ENCODE measurements at regions not wholly inside any gene's neighbourhood (a gene's known extent, or its start where the extent isn't known, plus 50 kb on each side); places are given as distances from the start of the nearest gene placed in this dataset.

DNA sequence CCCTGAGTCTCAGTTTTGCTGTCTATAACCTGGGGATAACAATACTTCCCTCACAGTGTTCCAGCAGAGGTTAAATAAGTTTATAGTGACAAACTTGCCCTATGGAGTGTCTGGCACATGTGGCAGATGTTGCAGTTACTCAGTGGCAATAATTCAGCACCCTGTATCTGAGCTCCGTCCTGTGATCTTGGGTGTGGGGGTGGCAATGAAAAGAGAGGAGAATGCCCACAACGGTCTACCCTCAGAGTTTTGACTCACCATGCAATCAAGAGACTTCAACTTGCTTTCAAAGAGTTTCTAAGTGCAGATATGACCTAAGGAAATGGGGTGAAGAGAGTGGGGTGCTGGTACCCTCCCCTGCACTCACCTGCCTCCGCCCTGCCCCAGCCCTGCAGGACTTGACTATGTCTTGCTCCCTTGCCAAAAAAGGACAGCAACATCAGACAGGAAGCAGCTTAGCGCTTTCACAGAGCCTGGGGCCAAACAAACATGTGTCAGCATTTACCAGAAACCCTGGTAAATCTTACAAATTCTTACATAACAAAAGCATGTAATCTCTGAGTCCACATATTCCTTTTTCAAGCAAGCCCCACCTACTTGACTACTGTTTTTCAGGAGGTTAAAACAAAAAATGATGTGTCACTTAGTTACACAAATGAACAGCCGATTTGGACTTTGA lies 185.1 kb upstream of the CAMK1G start:
- TF ChIP-seq ARNT (IDR thresholded peaks at IDR 0.05) (no peak), CTBP1 (IDR thresholded peaks at IDR 0.05; ENCODE audit: borderline replicate concordance) (no peak), BHLHE40 (IDR thresholded peaks at IDR 0.05; ENCODE audit: borderline replicate concordance) (no peak), LEF1 (IDR thresholded peaks at IDR 0.05; ENCODE audit: borderline replicate concordance) (no peak), SP1 (IDR thresholded peaks at IDR 0.05) (no peak), HDGF (IDR thresholded peaks at IDR 0.05; ENCODE audit: borderline replicate concordance) (no peak), L3MBTL2 (conservative IDR thresholded peaks at IDR 0.05) (no peak)
